ENCODE measurements at regions not wholly inside any gene's neighbourhood (a gene's known extent, or its start where the extent isn't known, plus 50 kb on each side); places are given as distances from the start of the nearest gene placed in this dataset.

GRCh38 chr6:153325661-153326060 lies 194.6 kb upstream of the RGS17 start:
- TF ChIP-seq CTCF (IDR thresholded peaks at IDR 0.05 in 8 of 11, conservative IDR thresholded peaks at IDR 0.05 in 3 of 11) (no peak), POLR2AphosphoS5 (IDR thresholded peaks at IDR 0.05) (no peak), POLR2A (IDR thresholded peaks at IDR 0.05) (no peak)
